Transverse colon (tissue), 4 donors: ENCODE measurements at regions not wholly inside any gene's neighbourhood (a gene's known extent, or its start where the extent isn't known, plus 50 kb on each side); places are given as distances from the start of the nearest gene placed in this dataset.

ENCODE experiments used
- DNase-seq: peaks from one replicate; pipeline ENCODE4 v3.0.0-alpha.2; 2019
- H3K27ac ChIP-seq, 4 donors: fragments of 200-600 bp; sonication (generic); 2 replicates each; pipeline ENCODE4 v1.5.1; 2016 to 2018; ENCODE audit warnings: inconsistent platforms in 4 of 4
- H3K27me3 ChIP-seq: fragments of 200-600 bp; sonication (generic); 2 replicates; pipeline ENCODE4 v1.5.1; 2017; ENCODE audit warnings: inconsistent platforms
- H3K36me3 ChIP-seq, 4 donors: fragments of 200-600 bp; sonication (generic); 2 replicates each; pipeline ENCODE4 v1.5.1; 2017 to 2019; ENCODE audit warnings: inconsistent platforms in 4 of 4
- H3K4me1 ChIP-seq, 4 donors: fragments of 200-600 bp; sonication (generic); 2 replicates each; pipeline ENCODE4 v1.5.1; 2017 to 2020; ENCODE audit warnings: inconsistent platforms in 4 of 4
- H3K4me3 ChIP-seq, 4 donors: fragments of 200-600 bp; sonication (generic); 1 replicate in 1 of 4; 2 replicates in 3 of 4; pipeline versions ENCODE4 v1.5.1 to v1.6.1; 2017 to 2019; ENCODE audit warnings: inconsistent platforms in 4 of 4
- H3K9me3 ChIP-seq, 2 donors: fragments of 200-600 bp; sonication (generic); 2 replicates each; pipeline ENCODE4 v1.5.1; 2017 to 2019; ENCODE audit warnings: inconsistent platforms in 2 of 2
- EP300 ChIP-seq: sonication (generic); formaldehyde crosslinking; IDR thresholded peaks from one replicate; pipeline ENCODE4 v1.6.1; 2017; ENCODE audit warnings: antibody characterized with exemption, low read depth
- POLR2A ChIP-seq: fragments of 450-650 bp; IDR thresholded peaks from one replicate; pipeline ENCODE4 v1.6.1; 2016; ENCODE audit warnings: antibody characterized with exemption, mild to moderate bottlenecking, moderate library complexity
- POLR2AphosphoS5 ChIP-seq, 3 donors: sonication (generic); formaldehyde crosslinking; IDR thresholded peaks; one replicate each; pipeline ENCODE4 v1.6.1; 2016; ENCODE audit warnings: antibody characterized with exemption in 3 of 3
- WGBS, 2 donors: methylation state at CpG; one replicate each; pipeline ENCODE4 v1.1.5; 2018; ENCODE audit warnings: low coverage in 1 of 2; 5-methylcytosine and 5-hydroxymethylcytosine counted together
- in situ Hi-C, 4 donors: fragments of 200-750 bp; cut with MboI; loops; one replicate each; pipeline versions ENCODE4 v1.15.0 to v1.15.1; 2017; ENCODE audit warnings: low sequenced_read_pairs in 3 of 4, low pct_ligation_motif_present in 1 of 4, low pct_unique_long_range_greater_than_20kb in 1 of 4
- intact Hi-C: fragments of 100-400 bp; cut with DNase I; formaldehyde crosslinking; loops from one replicate; pipeline ENCODE4 v1.15.1; 2023; ENCODE audit warnings: low total_unique reads
- TF ChIP-seq, protein P1 (sequence below), 5 experiments: fragments of 200-600 bp in 3 of 5; fragments of 450-650 bp in 2 of 5; sonication (generic) in 3 of 5; IDR thresholded peaks; 1 replicate in 2 of 5; 2 replicates in 3 of 5; pipeline ENCODE4 v1.5.1; 2016 to 2017; ENCODE audit warnings: antibody characterized with exemption in 5 of 5, inconsistent platforms in 3 of 5, mild to moderate bottlenecking in 2 of 5, moderate library complexity in 1 of 5

DNA sequence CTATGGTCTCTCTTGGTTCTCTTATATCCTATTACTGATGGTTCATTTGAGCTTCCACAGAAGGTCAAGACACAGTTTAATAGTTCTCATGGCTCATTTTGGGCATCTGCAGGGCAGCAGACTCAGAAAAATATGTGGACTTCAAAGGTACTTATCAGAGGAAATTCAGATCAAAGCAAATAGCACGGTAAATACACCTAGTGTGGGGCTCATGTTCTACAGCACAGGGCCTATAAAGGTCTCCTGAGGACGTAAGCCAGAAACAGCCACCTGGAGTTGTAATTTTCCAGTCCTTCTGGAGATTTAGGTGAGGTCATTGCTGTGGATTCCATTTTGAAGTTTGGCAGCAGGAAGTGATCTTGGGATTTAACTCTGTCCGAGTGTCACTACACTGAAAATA is 134.5 kb upstream of the SGO1 start:
- H3K4me1 ChIP-seq, result no peaks in the 10 kb centered on the region
- DNase-seq, result no peak

DNA sequence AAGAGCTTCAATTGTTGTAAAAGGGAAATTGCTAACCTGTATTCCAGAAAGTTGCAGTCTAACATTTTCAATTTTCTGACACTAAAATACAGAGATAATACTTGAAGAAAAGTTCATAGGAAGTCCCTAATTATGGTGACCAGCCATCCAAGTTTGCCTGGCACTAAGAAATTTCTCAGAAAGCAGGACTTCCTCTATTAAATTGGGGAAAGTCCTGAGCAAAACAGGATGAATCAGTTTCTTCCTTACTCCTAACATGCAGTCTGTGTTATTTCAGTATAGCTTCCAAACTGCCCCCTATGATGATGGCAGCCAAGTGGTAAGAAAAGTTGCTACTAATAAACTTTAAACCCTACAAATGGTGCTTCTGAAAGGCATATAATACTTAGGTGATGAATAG is 133.5 kb upstream of the SGO1 start:
- intact Hi-C loops (no loop called here), in situ Hi-C loops (no loop called here)
- peak overlapping the region in 1 of 4 donors; percentile 24 for H3K27ac ChIP-seq
- no peak for TF ChIP-seq POLR2A
- TF ChIP-seq, protein P1, sequence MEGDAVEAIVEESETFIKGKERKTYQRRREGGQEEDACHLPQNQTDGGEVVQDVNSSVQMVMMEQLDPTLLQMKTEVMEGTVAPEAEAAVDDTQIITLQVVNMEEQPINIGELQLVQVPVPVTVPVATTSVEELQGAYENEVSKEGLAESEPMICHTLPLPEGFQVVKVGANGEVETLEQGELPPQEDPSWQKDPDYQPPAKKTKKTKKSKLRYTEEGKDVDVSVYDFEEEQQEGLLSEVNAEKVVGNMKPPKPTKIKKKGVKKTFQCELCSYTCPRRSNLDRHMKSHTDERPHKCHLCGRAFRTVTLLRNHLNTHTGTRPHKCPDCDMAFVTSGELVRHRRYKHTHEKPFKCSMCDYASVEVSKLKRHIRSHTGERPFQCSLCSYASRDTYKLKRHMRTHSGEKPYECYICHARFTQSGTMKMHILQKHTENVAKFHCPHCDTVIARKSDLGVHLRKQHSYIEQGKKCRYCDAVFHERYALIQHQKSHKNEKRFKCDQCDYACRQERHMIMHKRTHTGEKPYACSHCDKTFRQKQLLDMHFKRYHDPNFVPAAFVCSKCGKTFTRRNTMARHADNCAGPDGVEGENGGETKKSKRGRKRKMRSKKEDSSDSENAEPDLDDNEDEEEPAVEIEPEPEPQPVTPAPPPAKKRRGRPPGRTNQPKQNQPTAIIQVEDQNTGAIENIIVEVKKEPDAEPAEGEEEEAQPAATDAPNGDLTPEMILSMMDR (IDR thresholded peaks at IDR 0.05), result no peak
- no peak for TF ChIP-seq POLR2AphosphoS5 (IDR thresholded peaks at IDR 0.05)
- no peak for TF ChIP-seq EP300
- no peak overlapping the region for H3K4me3 ChIP-seq
- no peaks in the 10 kb centered on the region for H3K27me3 ChIP-seq
- H3K4me1 ChIP-seq, result no peaks in the 10 kb centered on the region
- H3K36me3 ChIP-seq, result no peaks in the 10 kb centered on the region
- no peak for DNase-seq
- no peaks in the 10 kb centered on the region for H3K9me3 ChIP-seq

More for the DNA sequence above, 134.5 kb upstream of the SGO1 start:
- no peaks in the 10 kb centered on the region for H3K36me3 ChIP-seq
- no peaks in the 10 kb centered on the region for H3K9me3 ChIP-seq
- TF ChIP-seq, protein P1 (IDR thresholded peaks at IDR 0.05), result no peak
- no peak for TF ChIP-seq POLR2AphosphoS5 (IDR thresholded peaks at IDR 0.05)
- no peak for TF ChIP-seq POLR2A
- no peak for TF ChIP-seq EP300
- no peaks in the 10 kb centered on the region for H3K27me3 ChIP-seq
- H3K4me3 ChIP-seq, result no peak overlapping the region
- intact Hi-C loops, result no loop called here
- in situ Hi-C loops, result no loop called here
- peak overlapping the region in 1 of 4 donors; percentile 42 for H3K27ac ChIP-seq
- WGBS, 2 donors, result 20 to 36% methylated on average over 3 of the region's 3 CpGs

DNA sequence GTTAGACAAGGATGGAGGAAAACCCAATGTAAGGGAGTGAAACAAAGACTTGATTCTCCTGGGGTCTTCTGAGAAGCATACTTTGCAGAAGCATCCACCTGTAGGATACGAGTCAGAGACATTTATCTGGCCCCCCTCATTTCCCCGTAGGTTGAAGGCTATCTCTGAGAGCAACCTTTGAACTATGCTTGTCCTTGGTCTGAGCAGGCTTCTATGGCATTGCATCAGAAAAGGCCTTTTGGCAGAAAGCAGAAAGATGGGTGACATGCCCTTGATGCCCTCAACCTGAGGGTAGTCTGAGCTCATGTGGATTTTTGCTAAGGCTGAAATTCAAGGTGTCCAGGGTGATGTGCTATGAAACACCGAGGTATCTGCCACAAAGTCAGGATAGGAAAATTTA is 131.6 kb upstream of the SGO1 start:
- Histone ChIP-seq H3K9me3 (no peaks in the 10 kb centered on the region), H3K4me3 (no peak overlapping the region), H3K27ac (no peak overlapping the region), H3K36me3 (no peaks in the 10 kb centered on the region), H3K4me1 (no peaks in the 10 kb centered on the region), H3K27me3 (no peaks in the 10 kb centered on the region)
- in situ Hi-C loops (no loop called here), intact Hi-C loops (no loop called here)
- TF ChIP-seq POLR2A (no peak), EP300 (no peak), POLR2AphosphoS5 (IDR thresholded peaks at IDR 0.05) (no peak)
- TF ChIP-seq, protein P1 (IDR thresholded peaks at IDR 0.05), result no peak
- 70 to 77% methylated on average over 2 to 3 of the region's 3 CpGs for WGBS, 2 donors
- no peak for DNase-seq

DNA sequence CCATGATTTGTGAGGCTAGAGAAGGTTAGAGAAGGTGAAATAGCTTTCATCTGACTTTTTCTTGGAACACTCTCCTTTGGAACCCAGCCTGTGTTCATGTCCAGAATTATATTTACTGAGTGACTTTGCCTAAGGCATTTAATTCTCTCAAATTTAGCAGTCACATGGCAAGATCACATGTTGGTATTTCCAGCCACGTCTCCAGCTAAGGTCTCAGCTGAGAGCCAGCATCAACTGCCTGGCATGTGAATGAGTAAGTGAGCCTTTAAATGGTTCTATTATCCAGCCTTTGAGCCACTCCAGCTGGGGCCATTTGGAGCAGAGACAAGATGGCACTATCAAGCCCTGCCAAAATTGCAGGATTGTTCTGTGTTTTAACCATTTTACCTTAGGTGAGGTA is 130.2 kb upstream of the SGO1 start:
- WGBS, 2 donors, result 0% methylated on average over 1 of the region's 1 CpG; no CpG with 5 or more reads in 1 of the 2 donors
- intact Hi-C loops, result no loop called here

More for the DNA sequence above, 130.2 kb upstream of the SGO1 start:
- no peaks in the 10 kb centered on the region for H3K9me3 ChIP-seq
- in situ Hi-C loops, result no loop called here
- H3K27me3 ChIP-seq, result no peaks in the 10 kb centered on the region
- no peak overlapping the region for H3K27ac ChIP-seq
- no peak overlapping the region for H3K4me3 ChIP-seq
- DNase-seq, result no peak
- TF ChIP-seq POLR2AphosphoS5 (IDR thresholded peaks at IDR 0.05) (no peak), POLR2A (no peak), EP300 (no peak)
- TF ChIP-seq, protein P1 (IDR thresholded peaks at IDR 0.05), result no peak
- H3K36me3 ChIP-seq, result no peaks in the 10 kb centered on the region
- H3K4me1 ChIP-seq, result no peaks in the 10 kb centered on the region
